OCI-LY7 (cell line): ENCODE measurements at regions not wholly inside any gene's neighbourhood (a gene's known extent, or its start where the extent isn't known, plus 50 kb on each side); places are given as distances from the start of the nearest gene placed in this dataset.

Experiments used
- EZH2phosphoT487 ChIP-seq: fragments of 200-600 bp; sonication (generic); IDR thresholded peaks from 2 replicates; pipeline ENCODE4 v1.6.1; 2018; ENCODE audit warnings: low read depth, borderline replicate concordance, mild to moderate bottlenecking, mixed run types, antibody characterized with exemption, low read length, moderate library complexity, mixed read lengths
- TF ChIP-seq, protein P1 (sequence below): fragments of 200-600 bp; sonication (generic); conservative IDR thresholded peaks from 2 replicates; pipeline ENCODE4 v1.5.1; 2014; ENCODE audit warnings: mild to moderate bottlenecking, antibody characterized with exemption, low read length, moderate library complexity, mixed read lengths

DNA sequence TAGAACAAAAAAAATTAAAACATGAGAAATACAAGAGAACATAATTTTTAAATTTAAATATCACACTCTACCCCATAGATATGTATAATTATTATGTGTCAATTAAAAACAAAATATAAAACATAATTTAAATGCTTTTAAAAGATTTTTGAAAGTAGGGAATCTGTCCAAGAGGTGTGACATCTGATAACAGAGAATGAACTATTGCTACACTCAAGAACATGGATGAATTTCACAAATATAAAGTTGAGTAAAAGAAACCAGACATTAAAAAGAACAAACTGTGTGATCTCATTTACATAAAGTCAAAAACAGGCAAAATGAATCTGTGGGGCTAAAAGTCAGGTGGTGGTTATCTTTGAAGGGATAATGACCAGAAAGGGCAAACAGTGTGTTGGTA is 106.5 kb upstream of the COL21A1 start:
- TF ChIP-seq, protein P1, sequence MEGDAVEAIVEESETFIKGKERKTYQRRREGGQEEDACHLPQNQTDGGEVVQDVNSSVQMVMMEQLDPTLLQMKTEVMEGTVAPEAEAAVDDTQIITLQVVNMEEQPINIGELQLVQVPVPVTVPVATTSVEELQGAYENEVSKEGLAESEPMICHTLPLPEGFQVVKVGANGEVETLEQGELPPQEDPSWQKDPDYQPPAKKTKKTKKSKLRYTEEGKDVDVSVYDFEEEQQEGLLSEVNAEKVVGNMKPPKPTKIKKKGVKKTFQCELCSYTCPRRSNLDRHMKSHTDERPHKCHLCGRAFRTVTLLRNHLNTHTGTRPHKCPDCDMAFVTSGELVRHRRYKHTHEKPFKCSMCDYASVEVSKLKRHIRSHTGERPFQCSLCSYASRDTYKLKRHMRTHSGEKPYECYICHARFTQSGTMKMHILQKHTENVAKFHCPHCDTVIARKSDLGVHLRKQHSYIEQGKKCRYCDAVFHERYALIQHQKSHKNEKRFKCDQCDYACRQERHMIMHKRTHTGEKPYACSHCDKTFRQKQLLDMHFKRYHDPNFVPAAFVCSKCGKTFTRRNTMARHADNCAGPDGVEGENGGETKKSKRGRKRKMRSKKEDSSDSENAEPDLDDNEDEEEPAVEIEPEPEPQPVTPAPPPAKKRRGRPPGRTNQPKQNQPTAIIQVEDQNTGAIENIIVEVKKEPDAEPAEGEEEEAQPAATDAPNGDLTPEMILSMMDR: no peak
- no peak for TF ChIP-seq EZH2phosphoT487
